ENCODE measurements at regions not wholly inside any gene's neighbourhood (a gene's known extent, or its start where the extent isn't known, plus 50 kb on each side); places are given as distances from the start of the nearest gene placed in this dataset.

DNA sequence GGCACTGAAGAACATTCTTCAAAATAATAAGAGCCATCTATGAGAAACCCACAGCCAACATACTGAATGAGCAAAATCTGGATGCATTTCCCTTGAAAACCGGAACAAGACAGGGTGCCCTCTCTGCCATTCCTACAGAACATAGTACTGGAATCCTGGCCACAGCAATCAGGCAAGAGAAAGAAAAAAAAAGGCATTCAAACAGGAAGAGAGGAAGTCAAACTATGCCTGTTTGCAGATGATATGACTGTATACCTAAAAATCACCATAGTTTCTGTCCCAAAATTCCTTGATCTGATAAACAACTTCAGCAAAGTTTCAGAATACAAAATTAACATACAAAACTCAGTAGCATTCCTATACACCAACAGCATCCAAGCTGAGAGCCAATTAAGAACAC, 119.5 kb upstream of the PARD3B start:
- TF ChIP-seq, protein P1, sequence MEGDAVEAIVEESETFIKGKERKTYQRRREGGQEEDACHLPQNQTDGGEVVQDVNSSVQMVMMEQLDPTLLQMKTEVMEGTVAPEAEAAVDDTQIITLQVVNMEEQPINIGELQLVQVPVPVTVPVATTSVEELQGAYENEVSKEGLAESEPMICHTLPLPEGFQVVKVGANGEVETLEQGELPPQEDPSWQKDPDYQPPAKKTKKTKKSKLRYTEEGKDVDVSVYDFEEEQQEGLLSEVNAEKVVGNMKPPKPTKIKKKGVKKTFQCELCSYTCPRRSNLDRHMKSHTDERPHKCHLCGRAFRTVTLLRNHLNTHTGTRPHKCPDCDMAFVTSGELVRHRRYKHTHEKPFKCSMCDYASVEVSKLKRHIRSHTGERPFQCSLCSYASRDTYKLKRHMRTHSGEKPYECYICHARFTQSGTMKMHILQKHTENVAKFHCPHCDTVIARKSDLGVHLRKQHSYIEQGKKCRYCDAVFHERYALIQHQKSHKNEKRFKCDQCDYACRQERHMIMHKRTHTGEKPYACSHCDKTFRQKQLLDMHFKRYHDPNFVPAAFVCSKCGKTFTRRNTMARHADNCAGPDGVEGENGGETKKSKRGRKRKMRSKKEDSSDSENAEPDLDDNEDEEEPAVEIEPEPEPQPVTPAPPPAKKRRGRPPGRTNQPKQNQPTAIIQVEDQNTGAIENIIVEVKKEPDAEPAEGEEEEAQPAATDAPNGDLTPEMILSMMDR (IDR thresholded peaks at IDR 0.05; ENCODE audit: control extremely low read depth, extremely low read depth, low read depth, missing control alignments), result no peak
- ChIA-PET CTCF (no interaction called here), POLR2A (no interaction called here)
- DNase-seq (ENCODE audit: extremely low spot score), result no peak

DNA sequence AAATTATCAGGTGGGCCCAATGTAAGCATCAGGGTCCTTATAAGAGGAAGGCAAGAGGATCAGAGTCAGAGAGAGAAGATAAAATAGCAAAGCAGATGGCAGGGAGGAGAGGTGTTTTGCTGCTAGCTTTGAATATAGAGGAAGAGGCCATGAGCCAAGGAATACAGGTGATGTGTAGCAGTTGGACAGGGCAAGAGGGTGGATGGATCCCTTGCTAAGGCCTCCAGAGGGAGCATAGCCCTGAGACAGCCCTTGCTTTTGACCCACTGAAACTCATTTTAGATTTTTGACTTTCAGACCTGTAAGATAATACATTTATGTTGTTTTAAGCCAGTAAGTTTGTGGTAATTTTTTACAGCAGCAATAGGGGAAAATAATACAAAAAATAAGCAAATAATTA, 116.6 kb upstream of the PARD3B start:
- ChIA-PET POLR2A (no interaction called here), CTCF (no interaction called here)
- TF ChIP-seq, protein P1 (IDR thresholded peaks at IDR 0.05; ENCODE audit: control extremely low read depth, extremely low read depth, low read depth, missing control alignments), result no peak
- DNase-seq (ENCODE audit: extremely low spot score), result no peak

DNA sequence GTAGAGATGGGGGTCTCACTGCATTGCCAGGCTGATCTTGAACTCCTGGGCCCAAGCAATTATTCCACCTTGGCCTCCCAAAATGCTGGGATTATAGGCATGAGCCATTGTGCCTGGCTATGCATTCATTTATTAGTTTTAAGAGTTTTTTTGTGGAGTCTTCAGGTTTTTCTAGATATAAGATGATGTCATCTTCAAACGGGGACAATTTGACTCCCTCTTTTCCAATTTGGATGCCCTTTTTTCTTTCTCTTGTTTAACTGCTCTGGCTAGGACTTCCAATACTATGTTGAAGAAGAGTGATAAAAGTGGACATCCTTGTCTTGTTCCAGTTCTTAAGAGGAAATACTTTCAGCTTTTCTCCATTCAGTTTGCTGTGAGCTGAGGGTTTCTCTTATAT, 113.7 kb upstream of the PARD3B start:
- CTCF ChIA-PET, result no interaction called here
- DNase-seq (ENCODE audit: extremely low spot score), result no peak

DNA sequence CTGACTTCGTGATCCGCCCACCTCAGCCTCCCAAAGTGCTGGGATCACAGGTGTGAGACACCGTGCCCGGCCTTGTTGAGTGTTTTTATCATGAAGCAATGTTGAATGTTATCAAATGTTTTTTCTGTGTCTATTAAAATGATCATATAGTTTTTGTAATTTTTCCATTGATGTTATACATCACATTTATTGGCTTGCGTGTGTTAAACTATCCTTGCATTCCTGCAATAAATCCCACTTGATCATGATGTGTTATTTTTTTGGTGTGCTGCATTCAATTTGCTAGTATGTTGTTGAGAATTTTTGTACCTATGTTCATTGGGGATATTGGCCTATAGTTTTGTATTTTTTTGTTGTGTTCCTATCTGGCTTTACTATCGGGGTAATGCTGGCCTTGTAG, 113.1 kb upstream of the PARD3B start:
- POLR2A ChIA-PET, result no interaction called here
- TF ChIP-seq, protein P1 (IDR thresholded peaks at IDR 0.05; ENCODE audit: control extremely low read depth, extremely low read depth, low read depth, missing control alignments), result no peak
- CTCF ChIA-PET, result no interaction called here
- DNase-seq (ENCODE audit: extremely low spot score), result no peak

More for the DNA sequence above, 113.7 kb upstream of the PARD3B start:
- POLR2A ChIA-PET, result no interaction called here
- TF ChIP-seq, protein P1 (IDR thresholded peaks at IDR 0.05; ENCODE audit: control extremely low read depth, extremely low read depth, low read depth, missing control alignments), result no peak

DNA sequence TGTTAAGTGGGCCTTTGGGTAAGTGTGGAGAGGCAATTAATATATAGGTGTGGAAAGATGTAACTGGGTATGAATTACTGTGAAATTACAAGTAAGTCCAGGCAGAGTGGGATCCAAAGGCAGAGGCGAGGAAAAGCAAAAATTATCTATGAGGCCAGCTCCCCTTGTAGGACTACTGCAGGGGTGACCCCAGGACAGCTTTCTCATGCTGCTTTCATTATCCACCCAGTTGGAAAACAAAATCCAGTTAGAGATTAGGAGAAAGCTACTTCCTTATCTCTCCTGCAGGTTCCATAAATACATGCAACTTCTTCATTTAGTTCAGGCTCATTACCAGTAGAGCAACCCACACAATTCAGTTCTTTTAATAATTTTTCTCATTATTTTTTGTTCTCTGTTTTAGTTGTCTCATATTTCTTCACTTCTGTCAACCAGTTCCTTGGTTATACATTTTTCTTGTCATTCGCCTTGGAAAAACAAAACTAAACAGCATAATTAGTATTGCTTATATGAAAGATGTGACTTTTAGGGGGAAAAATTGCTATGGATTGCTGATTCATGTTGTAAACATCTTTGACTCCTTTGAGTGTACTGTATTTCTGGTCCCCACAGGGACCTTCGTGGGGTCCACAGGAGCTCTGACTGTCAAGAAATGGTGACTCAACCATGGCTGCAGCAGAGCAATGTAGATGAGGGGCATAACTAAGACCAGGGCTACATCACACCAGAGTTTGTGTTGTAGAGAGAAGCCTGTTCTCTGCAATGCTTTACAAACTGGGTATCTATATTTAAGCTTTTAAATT, 110.4 kb upstream of the PARD3B start:
- DNase-seq (ENCODE audit: extremely low spot score), result no peak
- CTCF ChIA-PET, result interaction anchor here (1.4 kb wide), 1 partner anchor 8 kb away, joined by 8 read pairs; no protein-coding TSS in a partner anchor
- TF ChIP-seq, protein P1 (IDR thresholded peaks at IDR 0.05; ENCODE audit: control extremely low read depth, extremely low read depth, low read depth, missing control alignments), result no peak
- POLR2A ChIA-PET, result no interaction called here

DNA sequence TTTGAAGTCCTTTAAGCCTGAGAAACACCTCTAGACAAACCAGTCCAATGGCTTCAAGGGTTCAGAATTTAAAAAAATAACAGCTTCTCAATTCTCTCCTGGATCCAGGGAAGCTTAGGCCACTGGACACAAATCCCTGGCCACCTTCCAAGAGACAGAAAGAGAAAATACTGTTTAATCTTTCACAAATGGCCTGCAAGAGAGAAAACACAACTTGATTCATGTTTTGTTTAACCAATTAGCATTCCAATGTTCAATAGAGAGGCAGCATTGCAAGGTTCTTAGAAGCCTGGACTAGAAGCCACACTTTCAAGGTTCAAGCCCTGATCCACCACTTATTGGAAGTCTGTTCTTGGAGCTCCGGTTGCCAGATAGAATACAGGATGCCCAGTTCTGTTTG, 109.0 kb upstream of the PARD3B start:
- CTCF ChIA-PET, result no interaction called here
- POLR2A ChIA-PET, result no interaction called here
- no peak for DNase-seq (ENCODE audit: extremely low spot score)
- TF ChIP-seq, protein P1 (IDR thresholded peaks at IDR 0.05; ENCODE audit: control extremely low read depth, extremely low read depth, low read depth, missing control alignments), result no peak

All from GM10248 (cell line).